ENCODE measurements at regions not wholly inside any gene's neighbourhood (a gene's known extent, or its start where the extent isn't known, plus 50 kb on each side); places are given as distances from the start of the nearest gene placed in this dataset.

DNA sequence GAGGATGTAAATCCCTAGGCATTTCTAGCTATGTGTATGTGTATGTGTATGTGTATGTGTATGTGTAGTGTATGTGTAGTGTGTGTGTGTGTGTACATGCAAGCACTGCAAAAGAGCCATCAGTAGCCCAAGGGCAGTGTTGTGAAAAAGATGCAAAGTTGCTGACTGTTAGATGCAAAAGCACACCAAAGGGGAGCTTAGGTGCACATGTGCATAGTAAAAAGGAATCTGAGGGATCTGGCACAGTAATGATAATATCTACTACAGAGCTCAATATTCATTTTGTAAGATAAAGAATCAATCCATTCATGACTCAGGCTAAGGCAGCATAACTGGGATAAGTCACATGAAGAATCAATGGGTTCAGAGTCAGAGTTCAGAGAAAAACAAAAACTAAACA, 80.2 kb downstream of the TMEM47 start:
- no peak for TF ChIP-seq EZH2 (IDR thresholded peaks at IDR 0.05; ENCODE audit: borderline replicate concordance, low read depth, low read length, poor library complexity, severe bottlenecking)
- TF ChIP-seq, protein P1, sequence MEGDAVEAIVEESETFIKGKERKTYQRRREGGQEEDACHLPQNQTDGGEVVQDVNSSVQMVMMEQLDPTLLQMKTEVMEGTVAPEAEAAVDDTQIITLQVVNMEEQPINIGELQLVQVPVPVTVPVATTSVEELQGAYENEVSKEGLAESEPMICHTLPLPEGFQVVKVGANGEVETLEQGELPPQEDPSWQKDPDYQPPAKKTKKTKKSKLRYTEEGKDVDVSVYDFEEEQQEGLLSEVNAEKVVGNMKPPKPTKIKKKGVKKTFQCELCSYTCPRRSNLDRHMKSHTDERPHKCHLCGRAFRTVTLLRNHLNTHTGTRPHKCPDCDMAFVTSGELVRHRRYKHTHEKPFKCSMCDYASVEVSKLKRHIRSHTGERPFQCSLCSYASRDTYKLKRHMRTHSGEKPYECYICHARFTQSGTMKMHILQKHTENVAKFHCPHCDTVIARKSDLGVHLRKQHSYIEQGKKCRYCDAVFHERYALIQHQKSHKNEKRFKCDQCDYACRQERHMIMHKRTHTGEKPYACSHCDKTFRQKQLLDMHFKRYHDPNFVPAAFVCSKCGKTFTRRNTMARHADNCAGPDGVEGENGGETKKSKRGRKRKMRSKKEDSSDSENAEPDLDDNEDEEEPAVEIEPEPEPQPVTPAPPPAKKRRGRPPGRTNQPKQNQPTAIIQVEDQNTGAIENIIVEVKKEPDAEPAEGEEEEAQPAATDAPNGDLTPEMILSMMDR (conservative IDR thresholded peaks at IDR 0.05; ENCODE audit: low read depth, low read length): no peak
